Cerebellar cortex (tissue), 1 donor: ENCODE measurements at regions not wholly inside any gene's neighbourhood (a gene's known extent, or its start where the extent isn't known, plus 50 kb on each side); places are given as distances from the start of the nearest gene placed in this dataset.

Experiments
- DNase-seq: peaks from one replicate; pipeline ENCODE4 v3.0.0-alpha.2; 2015; ENCODE audit warnings: low spot score

- DNase-seq: no peak
Measured at GRCh38 chr7:41793556-41793955, 90.7 kb upstream of the INHBA start.

DNA sequence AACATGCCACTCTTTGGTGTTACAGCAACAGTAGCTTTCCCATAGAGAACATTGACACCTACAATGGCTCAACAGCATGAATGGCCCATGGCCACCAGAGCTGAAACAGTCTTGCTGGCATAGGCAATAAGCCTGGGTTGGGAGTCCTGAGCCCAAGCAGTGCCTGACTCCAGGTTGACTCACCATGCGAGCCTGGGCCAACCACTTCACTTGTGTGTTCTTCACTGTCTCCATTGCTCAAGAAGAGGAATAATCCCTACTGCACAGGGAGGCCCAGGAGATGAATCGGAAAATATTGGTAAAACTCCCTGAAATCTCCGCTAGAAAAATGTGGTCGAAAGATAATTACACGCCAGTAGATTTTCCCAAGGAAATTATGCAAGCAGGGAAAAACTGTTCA lies 89.2 kb upstream of the INHBA start:
- DNase-seq: no peak

DNA sequence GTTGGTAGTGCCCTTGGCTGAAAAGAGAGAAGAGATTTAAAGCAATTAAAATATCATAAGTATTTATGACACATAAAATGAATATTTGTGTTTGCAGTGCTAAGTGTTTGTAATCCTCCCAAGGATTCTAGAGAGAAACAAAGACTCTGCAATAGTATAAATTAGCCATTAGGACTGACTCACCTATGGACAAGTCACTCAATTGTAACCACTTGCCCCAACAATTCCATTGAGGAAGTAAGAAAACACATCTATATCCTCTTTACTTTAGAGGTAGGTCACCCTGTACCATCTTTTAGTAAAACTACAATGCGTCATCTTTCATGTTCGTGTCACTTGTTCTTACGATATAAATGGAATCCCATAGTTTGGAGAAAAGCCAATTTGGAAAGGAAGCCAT lies 85.7 kb upstream of the INHBA start:
- no peak for DNase-seq

- no peak for DNase-seq
Measured at GRCh38 chr7:41787651-41788350, 84.9 kb upstream of the INHBA start.

DNA sequence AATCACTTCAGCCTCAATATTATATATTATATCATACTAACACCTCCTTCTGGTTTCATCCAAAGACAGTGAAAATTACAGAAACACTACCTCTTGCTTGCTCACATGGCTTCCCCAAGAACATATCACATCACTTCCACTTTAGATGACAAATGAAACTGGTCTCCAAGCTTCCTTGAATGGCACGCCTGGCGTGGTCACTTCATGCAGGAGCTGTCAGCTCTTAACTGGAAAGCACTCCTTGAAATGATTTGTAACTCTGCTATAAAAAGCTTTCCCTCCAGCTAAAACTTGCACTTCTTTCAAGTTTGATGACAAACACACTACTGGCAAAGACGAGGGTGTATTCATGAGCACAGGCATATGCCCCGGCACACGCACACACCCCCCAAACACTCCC lies 84.1 kb upstream of the INHBA start:
- DNase-seq: no peak

GRCh38 chr7:41786404-41786803 lies 83.5 kb upstream of the INHBA start:
- DNase-seq: no peak

GRCh38 chr7:41785840-41786239 lies 83.0 kb upstream of the INHBA start:
- no peak for DNase-seq

DNA sequence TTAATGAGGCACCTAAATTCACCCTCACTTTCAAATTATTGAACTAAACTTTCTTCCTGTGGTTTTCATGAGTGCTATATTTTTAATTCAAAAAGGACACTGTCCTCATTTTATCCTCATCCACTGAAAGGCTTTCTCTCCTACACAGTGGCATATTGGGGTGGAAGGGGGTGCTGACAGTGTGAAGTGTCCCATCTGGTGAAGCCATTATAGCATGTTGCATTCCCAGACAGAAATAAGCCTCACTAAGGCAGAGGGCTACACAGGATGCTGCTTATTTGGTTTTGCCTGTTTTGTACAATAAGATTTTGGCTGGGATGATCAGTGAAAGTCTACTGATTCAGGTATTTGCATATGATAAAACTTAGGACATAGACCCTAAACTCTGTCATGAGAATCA lies 82.4 kb upstream of the INHBA start:
- DNase-seq: no peak

DNA sequence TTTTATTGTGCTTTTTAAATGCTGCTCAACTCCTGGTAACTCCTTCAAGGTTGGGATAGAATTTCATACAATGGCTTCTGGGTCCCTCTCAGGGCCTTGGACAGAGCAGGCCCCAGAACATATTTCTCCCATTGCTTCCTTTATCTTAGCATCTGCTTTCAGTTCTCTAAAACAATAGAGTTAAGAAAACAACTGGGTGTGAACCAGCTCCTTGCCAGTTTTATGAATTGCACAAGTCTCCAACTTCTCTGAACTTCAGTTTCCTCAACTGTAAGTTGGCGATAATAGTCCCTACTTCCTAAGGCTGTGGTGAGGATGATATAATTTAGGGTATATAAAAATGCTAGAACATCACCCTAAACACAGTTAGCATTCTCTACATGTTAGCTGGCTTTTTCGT lies 77.0 kb upstream of the INHBA start:
- DNase-seq: no peak

DNA sequence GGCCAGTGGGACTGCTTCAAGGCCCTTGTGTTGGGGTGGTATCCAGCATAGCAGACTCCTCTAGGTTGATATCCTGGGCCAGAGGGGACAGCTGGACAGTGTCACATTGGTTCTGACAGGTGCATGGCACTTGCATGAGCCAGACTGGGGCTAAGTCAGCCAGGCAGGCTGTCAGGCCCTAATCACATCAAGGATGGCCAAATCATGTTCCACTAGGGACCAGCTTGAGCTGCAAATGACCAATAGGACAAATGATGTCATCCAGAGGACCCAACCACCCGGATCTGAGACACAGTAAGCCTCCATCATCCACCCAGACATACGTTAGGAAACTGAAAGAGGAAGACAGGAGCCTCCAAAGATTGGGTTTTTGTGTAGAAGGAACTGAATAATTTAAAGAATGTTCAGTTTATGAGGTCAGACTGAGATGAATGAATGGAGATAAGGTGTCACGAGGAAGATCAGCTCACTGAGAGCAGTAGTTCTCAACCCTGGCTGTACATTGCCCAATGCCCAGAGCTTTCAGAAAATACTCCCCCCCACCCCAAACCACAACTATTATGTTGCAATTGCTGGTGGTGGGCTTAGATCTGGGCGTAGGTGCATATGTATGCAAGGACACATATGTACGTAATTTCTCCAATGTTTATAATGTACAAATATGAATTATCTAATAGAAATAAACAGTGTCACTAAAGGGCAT lies 75.2 kb upstream of the INHBA start:
- no peak for DNase-seq

GRCh38 chr7:41774966-41775365 lies 72.1 kb upstream of the INHBA start:
- DNase-seq: no peak

DNA sequence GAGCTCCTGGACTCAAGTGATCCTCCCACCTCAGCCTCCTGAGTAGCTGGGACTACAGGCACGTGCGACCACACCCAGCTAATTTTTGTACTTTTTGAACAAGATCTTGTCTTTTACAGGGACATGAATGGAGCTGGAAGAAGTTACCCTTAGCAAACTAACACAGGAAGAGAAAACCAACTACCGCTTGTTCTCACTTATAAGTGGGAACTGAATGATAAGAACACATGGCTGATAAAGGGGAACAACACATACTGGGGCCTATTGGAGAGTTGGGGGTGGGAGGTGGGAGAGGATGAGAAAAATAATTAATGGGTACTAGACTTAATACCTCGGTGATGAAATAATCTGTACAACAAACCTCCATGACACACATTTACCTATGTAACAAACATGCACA lies 70.9 kb upstream of the INHBA start:
- DNase-seq: no peak

DNA sequence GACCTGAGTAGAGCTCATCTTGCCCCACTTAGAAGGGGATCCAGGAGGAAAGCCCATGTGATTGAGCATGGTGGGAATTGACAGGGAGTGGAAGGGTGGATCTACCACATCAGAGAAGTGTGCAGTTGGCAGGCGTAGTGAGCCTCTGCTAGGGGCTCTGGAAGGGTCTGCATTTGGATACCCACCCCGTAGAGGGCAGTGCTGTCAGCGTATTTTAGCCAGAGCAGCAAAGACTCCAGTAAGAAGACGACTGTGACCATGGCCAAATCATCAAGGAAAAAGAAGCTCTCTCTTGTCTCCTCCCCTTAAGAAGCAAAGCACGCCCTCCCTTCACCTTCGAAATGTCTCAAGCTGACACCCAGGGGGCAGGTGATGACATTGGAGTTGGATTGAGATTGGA lies 68.8 kb upstream of the INHBA start:
- DNase-seq: no peak

GRCh38 chr7:41769162-41769561 lies 66.3 kb upstream of the INHBA start:
- no peak for DNase-seq

- no peak for DNase-seq
Measured at GRCh38 chr7:41763626-41764025, 60.7 kb upstream of the INHBA start.

- no peak for DNase-seq
Measured at GRCh38 chr7:41762641-41763040, 59.8 kb upstream of the INHBA start.

DNA sequence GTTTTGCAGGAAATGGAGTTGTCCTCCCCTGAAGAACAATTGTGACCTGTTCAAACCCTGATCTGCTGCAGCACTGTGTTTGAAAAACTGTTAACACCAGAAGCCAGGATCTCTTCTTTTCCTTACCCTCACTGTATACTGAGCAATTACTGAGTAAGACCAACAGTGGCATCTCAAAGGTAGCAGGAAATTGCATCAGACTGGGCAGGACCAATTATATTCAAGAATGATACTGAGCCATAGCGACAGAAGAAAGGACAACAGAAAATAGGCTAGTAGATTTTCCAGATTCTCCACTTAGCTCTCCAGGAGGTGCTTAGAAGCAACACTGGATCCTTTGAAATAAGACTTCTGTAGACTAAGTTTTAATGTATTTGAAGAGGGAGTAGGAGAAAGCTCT lies 57.4 kb upstream of the INHBA start:
- DNase-seq: no peak

DNA sequence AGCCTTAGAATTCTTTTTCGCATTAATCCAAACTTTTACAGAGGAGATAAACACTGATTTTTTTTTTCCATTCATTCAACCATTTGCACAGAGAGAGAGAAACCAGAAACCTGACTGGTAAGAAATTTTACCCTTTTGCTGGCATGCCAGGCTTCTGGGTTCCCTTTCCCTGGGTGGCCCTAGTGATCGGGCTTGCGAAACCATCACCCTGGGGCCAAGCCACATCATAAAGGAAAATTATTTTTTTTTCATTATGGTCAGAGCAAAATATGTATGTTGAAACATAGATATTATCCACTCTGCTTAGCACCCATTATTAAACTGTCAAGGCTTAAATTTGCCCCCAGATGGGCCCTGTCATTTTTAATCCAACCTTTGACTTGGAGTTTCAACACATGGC lies 55.4 kb upstream of the INHBA start:
- no peak for DNase-seq

GRCh38 chr7:41756650-41757182 lies 53.8 kb upstream of the INHBA start:
- no peak for DNase-seq

GRCh38 chr7:41755096-41755495 lies 52.2 kb upstream of the INHBA start:
- no peak for DNase-seq

DNA sequence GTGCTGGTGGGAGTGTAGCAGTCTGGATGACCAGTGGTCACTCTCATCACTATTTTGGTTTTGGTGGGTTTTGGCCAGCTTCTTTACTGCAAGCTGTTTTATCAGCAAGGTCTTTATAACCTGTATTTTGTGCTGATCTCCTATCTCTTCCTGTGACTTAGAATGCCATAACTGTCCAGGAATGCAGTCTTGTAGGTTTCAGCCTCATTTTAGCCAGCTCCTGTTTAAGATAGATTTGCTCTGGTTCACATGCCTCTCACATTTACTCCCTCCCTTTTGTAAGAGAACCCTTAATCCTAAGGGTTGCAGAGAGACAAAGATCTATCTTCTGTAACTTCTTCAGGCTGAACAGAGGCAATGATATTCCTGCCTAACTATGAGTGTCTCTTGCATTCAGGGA lies 51.2 kb upstream of the INHBA start:
- no peak for DNase-seq
